ENCODE measurements at regions not wholly inside any gene's neighbourhood (a gene's known extent, or its start where the extent isn't known, plus 50 kb on each side); places are given as distances from the start of the nearest gene placed in this dataset.
"Not testable (repeated sequence)": the region's sequence is repeated elsewhere in the genome, so short reads cannot be mapped to it uniquely, and the experiment has no call there.

- DNase-seq (ENCODE audit: low read depth in 3 of 3, low spot score in 1 of 3) = no peak
Measured at GRCh38 chr4:43089730-43090129, 197.2 kb downstream of the GRXCR1 start.

DNA sequence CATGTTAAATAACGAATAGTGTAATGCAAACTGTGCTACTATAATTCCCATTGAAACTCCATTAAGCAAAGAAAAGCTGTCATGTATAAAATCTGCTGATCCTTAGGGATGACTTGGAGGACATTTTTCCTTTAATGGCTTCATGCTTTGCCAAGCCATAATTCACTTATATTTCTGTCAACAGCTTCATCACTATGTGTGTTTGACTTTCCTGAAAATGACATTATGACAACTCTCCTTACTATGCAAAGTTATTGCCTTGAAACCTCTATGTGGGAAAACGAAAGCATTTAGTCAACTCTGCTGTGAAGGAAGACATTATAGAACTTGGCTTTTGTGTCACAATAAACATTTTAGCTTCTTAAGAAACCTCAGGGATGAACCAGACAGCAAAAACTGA lies 210.5 kb downstream of the GRXCR1 start:
- no peak for DNase-seq (ENCODE audit: low read depth in 3 of 3, low spot score in 1 of 3)

GRCh38 chr4:43112139-43112538 lies 219.6 kb downstream of the GRXCR1 start:
- no peak for DNase-seq (ENCODE audit: low read depth in 3 of 3, low spot score in 1 of 3)

GRCh38 chr4:43113196-43113595 lies 220.7 kb downstream of the GRXCR1 start:
- DNase-seq (ENCODE audit: low read depth in 3 of 3, low spot score in 1 of 3) = no peak

GRCh38 chr4:43126595-43126994 lies 234.1 kb downstream of the GRXCR1 start:
- DNase-seq (ENCODE audit: low read depth in 3 of 3, low spot score in 1 of 3) = no peak

GRCh38 chr4:43130228-43131021 lies 237.9 kb downstream of the GRXCR1 start:
- no peak for DNase-seq (ENCODE audit: low read depth in 3 of 3, low spot score in 1 of 3)

DNA sequence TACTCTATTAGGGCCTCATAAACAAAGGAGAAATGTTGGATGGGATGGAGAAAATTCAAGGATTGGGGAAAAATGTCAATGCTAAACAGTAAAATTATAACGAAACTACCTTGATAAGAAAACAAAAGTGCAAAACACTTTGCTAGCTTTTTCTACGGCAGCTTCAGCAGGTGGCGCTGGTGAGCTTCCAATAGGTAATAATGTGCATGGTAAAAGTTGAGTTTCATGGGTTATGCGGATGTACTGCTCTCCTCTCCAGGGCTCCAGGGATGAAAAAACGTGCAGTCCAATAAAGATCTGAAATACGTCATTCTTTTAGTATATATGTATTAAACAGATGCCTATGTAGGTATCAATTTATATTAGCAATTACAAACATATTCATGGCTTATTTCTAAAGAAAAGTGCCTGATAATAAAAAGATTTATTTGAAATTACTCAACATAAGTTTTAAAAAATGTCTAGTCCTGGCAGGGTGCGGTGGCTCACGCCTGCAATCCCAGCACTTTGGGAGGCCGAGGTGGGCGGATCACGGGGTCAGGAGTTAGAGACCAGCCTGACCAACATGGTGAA lies 239.6 kb downstream of the GRXCR1 start:
- DNase-seq (ENCODE audit: low read depth in 3 of 3, low spot score in 1 of 3) = peak in 1 of 3 donors; percentile 4

- DNase-seq (ENCODE audit: low read depth in 3 of 3, low spot score in 1 of 3) = no peak
Measured at GRCh38 chr4:43133566-43133965, 241.1 kb downstream of the GRXCR1 start.

DNA sequence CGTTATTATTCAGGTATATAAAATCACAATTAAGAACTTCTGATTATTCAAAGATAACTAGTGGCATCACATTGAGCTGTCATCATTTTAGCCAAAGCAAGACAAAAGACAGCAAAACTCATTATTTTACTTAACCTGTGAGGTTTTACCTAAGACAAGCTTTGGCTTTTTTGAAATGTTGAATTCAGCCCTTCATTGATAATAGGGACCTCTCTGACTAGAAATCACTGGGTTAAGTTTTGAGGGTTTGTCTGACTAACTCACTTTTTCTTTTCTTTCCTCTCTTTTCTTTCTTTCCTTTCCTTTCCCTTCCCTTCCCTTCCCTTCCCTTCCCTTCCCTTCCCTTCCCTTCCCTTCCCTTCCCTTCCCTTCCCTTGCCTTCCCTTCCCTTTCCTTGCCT lies 244.2 kb downstream of the GRXCR1 start:
- no peak for DNase-seq (ENCODE audit: low read depth in 3 of 3, low spot score in 1 of 3)

DNA sequence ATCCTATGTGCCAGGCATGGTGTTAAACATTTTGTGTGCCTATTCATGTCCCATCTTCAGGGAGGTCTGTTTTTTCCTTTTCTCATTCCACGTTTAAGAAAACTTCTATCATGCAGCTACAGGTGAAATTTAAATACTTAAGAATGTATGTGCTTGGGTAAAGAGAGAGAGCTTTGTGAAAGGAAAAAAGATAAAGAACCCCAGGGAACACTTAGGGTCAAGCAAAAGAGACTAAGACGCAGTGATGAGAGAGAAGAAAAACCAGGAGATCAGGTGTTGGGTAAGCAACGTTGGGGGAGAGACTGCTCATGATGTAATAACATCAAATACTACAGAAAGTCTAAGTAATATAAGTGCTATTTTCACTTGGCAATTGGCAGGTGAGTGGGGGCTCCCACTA lies 253.7 kb downstream of the GRXCR1 start:
- DNase-seq (ENCODE audit: low read depth in 3 of 3, low spot score in 1 of 3) = no peak

GRCh38 chr4:43148481-43148880 lies 256.0 kb downstream of the GRXCR1 start:
- DNase-seq (ENCODE audit: low read depth in 3 of 3, low spot score in 1 of 3) = no peak

DNA sequence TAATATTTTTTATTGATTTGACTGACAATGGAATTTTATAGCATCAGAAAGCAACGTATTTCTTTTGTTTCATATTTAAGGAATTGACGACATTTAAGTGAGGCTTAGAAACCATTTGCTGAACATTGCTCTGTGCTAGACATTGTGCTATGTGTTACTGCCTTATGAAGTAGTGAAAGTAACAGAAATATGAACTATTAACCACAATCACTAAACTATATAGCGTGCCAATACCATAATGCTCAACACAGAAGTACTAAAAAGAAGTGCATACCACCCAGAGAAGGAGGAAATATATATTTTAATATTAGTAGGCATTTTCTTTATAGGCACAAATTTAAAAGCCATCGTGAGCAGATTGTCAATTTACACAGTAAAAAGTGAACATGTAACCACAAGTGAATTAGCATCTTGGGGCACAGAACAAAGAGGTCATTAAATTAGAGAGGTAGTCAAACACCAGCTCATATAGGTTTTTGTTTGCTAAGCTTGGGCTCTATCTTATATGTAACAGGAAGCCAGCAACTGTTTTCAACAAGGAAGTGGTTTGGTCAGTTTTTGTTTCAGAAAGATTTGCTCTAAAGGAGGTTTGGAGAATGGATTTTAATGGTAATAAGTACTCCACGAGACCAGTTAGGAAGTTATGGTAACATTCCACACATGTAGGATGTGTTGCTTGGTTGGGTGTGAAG lies 270.7 kb downstream of the GRXCR1 start:
- no peak for DNase-seq (ENCODE audit: low read depth in 3 of 3, low spot score in 1 of 3)

DNA sequence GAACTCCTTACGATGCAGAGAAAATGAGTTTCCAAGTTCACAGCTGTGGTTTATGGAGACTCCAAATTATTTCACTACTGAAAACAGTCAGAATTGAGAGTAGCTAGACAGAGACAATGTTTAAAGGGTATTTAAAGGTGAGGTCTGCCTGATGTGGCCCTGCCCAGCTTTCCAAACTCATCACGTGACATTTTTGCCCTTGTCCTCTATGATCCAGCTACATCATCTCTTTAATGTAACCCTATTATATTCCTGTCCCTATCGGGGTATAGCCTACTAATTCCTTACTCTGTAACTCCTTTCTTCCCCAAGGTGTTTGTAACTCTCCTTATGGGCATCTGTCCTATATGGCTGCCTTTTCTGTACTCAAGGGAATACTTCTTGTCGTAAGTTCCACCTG lies 297.2 kb downstream of the GRXCR1 start:
- no peak for DNase-seq (ENCODE audit: low read depth in 3 of 3, low spot score in 1 of 3)

- DNase-seq (ENCODE audit: low read depth in 3 of 3, low spot score in 1 of 3) = not testable (repeated sequence)
Measured at GRCh38 chr4:43212576-43212975, 320.1 kb downstream of the GRXCR1 start.

GRCh38 chr4:43223820-43224219 lies 331.3 kb downstream of the GRXCR1 start:
- no peak for DNase-seq (ENCODE audit: low read depth in 3 of 3, low spot score in 1 of 3)

GRCh38 chr4:43224559-43224958 lies 332.0 kb downstream of the GRXCR1 start:
- no peak for DNase-seq (ENCODE audit: low read depth in 3 of 3, low spot score in 1 of 3)

DNA sequence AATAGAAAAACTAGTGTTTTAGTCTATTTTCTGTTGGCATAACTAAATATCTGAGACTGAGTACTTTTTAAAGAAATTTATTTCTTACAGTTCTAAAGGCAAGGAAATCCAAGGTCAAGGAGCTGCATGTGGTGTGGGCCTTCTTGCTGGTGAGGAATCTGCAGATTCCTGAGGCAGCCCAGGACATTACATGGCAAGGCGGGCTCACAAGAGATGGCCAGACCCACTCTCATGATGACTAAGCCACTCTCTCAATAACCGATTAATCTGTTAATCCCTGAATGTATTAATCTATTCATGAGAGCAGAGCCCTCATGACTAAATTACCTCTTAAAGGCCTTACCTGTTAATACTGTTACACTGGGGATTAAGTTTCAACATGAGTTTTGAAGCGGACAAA lies 340.8 kb downstream of the GRXCR1 start:
- no peak for DNase-seq (ENCODE audit: low read depth in 3 of 3, low spot score in 1 of 3)

GRCh38 chr4:43234626-43235415 lies 342.3 kb downstream of the GRXCR1 start:
- no peak for DNase-seq (ENCODE audit: low read depth in 3 of 3, low spot score in 1 of 3)

GRCh38 chr4:43238008-43238407 lies 345.5 kb downstream of the GRXCR1 start:
- no peak for DNase-seq (ENCODE audit: low read depth in 3 of 3, low spot score in 1 of 3)

GRCh38 chr4:43238585-43238984 lies 346.1 kb downstream of the GRXCR1 start:
- no peak for DNase-seq (ENCODE audit: low read depth in 3 of 3, low spot score in 1 of 3)

- no peak for DNase-seq (ENCODE audit: low read depth in 3 of 3, low spot score in 1 of 3)
Measured at GRCh38 chr4:43241104-43241503, 348.6 kb downstream of the GRXCR1 start.

- no peak for DNase-seq (ENCODE audit: low read depth in 3 of 3, low spot score in 1 of 3)
Measured at GRCh38 chr4:43242606-43243005, 350.1 kb downstream of the GRXCR1 start.

Data from stimulated activated CD4-positive, alpha-beta T cell treated with anti-CD3 and anti-CD28 coated beads, TNF-alpha, amount 100 ng/mL, for 1 hour (primary cell).